GM12874 (cell line): ENCODE measurements at regions not wholly inside any gene's neighbourhood (a gene's known extent, or its start where the extent isn't known, plus 50 kb on each side); places are given as distances from the start of the nearest gene placed in this dataset.

Experiments used
- CTCF ChIP-seq: IDR thresholded peaks from 2 replicates; pipeline ENCODE4 v1.5.1; 2011; ENCODE audit warnings: low read depth, mild to moderate bottlenecking, control low read depth, low read length, moderate library complexity; ENCODE audit not compliant: insufficient read depth

- TF ChIP-seq CTCF: no peak
Measured at GRCh38 chr15:69677403-69677802, 224.8 kb downstream of the RPLP1 start.

GRCh38 chr15:69679623-69680228, 227.1 kb downstream of the RPLP1 start:
- TF ChIP-seq CTCF: no peak

GRCh38 chr15:69685512-69686452, 233.2 kb downstream of the RPLP1 start:
- TF ChIP-seq CTCF: no peak

GRCh38 chr15:69686626-69687025, 234.0 kb downstream of the RPLP1 start:
- TF ChIP-seq CTCF: no peak

GRCh38 chr15:69689133-69689532, 236.5 kb downstream of the RPLP1 start:
- no peak for TF ChIP-seq CTCF

GRCh38 chr15:69691307-69692015, 238.8 kb downstream of the RPLP1 start:
- TF ChIP-seq CTCF: no peak

GRCh38 chr15:69692342-69692741, 239.7 kb downstream of the RPLP1 start:
- TF ChIP-seq CTCF: no peak
